ENCODE measurements at regions not wholly inside any gene's neighbourhood (a gene's known extent, or its start where the extent isn't known, plus 50 kb on each side); places are given as distances from the start of the nearest gene placed in this dataset.

- Histone ChIP-seq H3K4me3 (ENCODE audit: insufficient read depth in 1 of 2, low read depth in 1 of 2, low read length in 2 of 2) (no peak overlapping the region), H3K9ac (ENCODE audit: low read length) (no peak overlapping the region), H3K18ac (ENCODE audit: low read depth in 1 of 2, low read length in 2 of 2) (no peak overlapping the region), H3K4me2 (ENCODE audit: low read length, poor library complexity, severe bottlenecking) (no peak overlapping the region), H2AFZ (ENCODE audit: low read depth, low read length) (no peak overlapping the region), H3K14ac (ENCODE audit: low read length in 2 of 2) (no peak overlapping the region), H2AK5ac (ENCODE audit: low read length, severe bottlenecking) (no peak overlapping the region), H4K8ac (ENCODE audit: low read length) (no peak overlapping the region), H3K9me3 (ENCODE audit: control insufficient read depth, low read length) (no peaks in the 10 kb centered on the region), H3K4me1 (ENCODE audit: control insufficient read depth, insufficient read depth, low read depth, low read length) (no peaks in the 10 kb centered on the region), H2BK5ac (ENCODE audit: low read depth, low read length, poor library complexity, severe bottlenecking) (no peak overlapping the region), H3K79me1 (replicated peaks; ENCODE audit: low read length, poor library complexity, severe bottlenecking) (no peaks in the 10 kb centered on the region), H3K23ac (ENCODE audit: low read length in 2 of 2) (no peak overlapping the region), H2BK15ac (ENCODE audit: low read depth, poor library complexity, severe bottlenecking) (no peak overlapping the region), H3K27me3 (ENCODE audit: control insufficient read depth in 1 of 2, insufficient read depth in 1 of 2, low read length in 2 of 2) (no peaks in the 10 kb centered on the region), H4K91ac (ENCODE audit: low read length) (no peak overlapping the region), H3K4ac (ENCODE audit: low read depth in 1 of 2, low read length in 2 of 2) (no peak overlapping the region), H3K36me3 (ENCODE audit: control insufficient read depth in 1 of 2, insufficient read depth in 2 of 2, low read depth in 1 of 2, low read length in 2 of 2) (no peaks in the 10 kb centered on the region), H2BK12ac (ENCODE audit: low read length in 2 of 2) (no peak overlapping the region), H2BK120ac (ENCODE audit: low read depth, low read length) (no peak overlapping the region), H3K27ac (ENCODE audit: low read length, poor library complexity, severe bottlenecking) (no peak overlapping the region)
- peak; percentile 37 for DNase-seq
- 52% methylated on average over 3 of the region's 3 CpGs for WGBS
Observed at GRCh38 chr3:174342941-174343501, 516.1 kb upstream of the NAALADL2 start.

DNA sequence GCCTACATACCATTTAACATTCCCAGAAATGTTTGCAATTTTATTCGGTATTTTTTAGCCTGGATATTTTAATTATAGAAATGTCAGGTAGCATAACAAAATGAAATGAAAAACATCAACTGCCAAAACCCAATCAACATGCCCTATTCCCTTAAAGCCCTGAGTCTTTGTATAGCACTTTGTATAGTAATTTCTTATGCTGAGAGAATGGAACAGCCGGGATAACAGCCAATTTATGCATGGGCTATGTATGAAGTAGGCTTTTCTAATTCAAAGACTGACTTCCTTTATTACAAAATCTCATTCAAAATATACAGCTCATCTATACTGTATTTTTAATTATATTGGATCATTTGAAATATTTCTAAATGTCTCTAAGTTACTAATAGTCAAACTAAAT is 513.0 kb upstream of the NAALADL2 start:
- no peak overlapping the region for H3K4me2 ChIP-seq (ENCODE audit: low read length, poor library complexity, severe bottlenecking)

GRCh38 chr3:174346571-174346970 is 512.6 kb upstream of the NAALADL2 start:
- no peak overlapping the region for H2AFZ ChIP-seq (ENCODE audit: low read depth, low read length)
- H3K79me1 ChIP-seq (replicated peaks; ENCODE audit: low read length, poor library complexity, severe bottlenecking): no peaks in the 10 kb centered on the region
- H3K14ac ChIP-seq (ENCODE audit: low read length in 2 of 2): no peak overlapping the region
- no peak overlapping the region for H3K9ac ChIP-seq (ENCODE audit: low read length)
- no peak overlapping the region for H2AK5ac ChIP-seq (ENCODE audit: low read length, severe bottlenecking)
- no peak overlapping the region for H4K8ac ChIP-seq (ENCODE audit: low read length)
- no peak overlapping the region for H3K4ac ChIP-seq (ENCODE audit: low read depth in 1 of 2, low read length in 2 of 2)
- no peaks in the 10 kb centered on the region for H3K9me3 ChIP-seq (ENCODE audit: control insufficient read depth, low read length)
- no peak overlapping the region for H3K4me3 ChIP-seq (ENCODE audit: insufficient read depth in 1 of 2, low read depth in 1 of 2, low read length in 2 of 2)
- H2BK12ac ChIP-seq (ENCODE audit: low read length in 2 of 2): no peak overlapping the region
- no peak overlapping the region for H3K4me2 ChIP-seq (ENCODE audit: low read length, poor library complexity, severe bottlenecking)
- H3K23ac ChIP-seq (ENCODE audit: low read length in 2 of 2): no peak overlapping the region
- no peak overlapping the region for H2BK5ac ChIP-seq (ENCODE audit: low read depth, low read length, poor library complexity, severe bottlenecking)
- no peak overlapping the region for H2BK120ac ChIP-seq (ENCODE audit: low read depth, low read length)
- H3K18ac ChIP-seq (ENCODE audit: low read depth in 1 of 2, low read length in 2 of 2): no peak overlapping the region
- H3K36me3 ChIP-seq (ENCODE audit: control insufficient read depth in 1 of 2, insufficient read depth in 2 of 2, low read depth in 1 of 2, low read length in 2 of 2): no peaks in the 10 kb centered on the region
- no peak overlapping the region for H4K91ac ChIP-seq (ENCODE audit: low read length)
- H2BK15ac ChIP-seq (ENCODE audit: low read depth, poor library complexity, severe bottlenecking): no peak overlapping the region
- H3K27me3 ChIP-seq (ENCODE audit: control insufficient read depth in 1 of 2, insufficient read depth in 1 of 2, low read length in 2 of 2): no peaks in the 10 kb centered on the region
- H3K27ac ChIP-seq (ENCODE audit: low read length, poor library complexity, severe bottlenecking): no peak overlapping the region
- DNase-seq: no peak
- no CpG with 5 or more reads among the region's 1 CpG for WGBS
- H3K4me1 ChIP-seq (ENCODE audit: control insufficient read depth, insufficient read depth, low read depth, low read length): no peaks in the 10 kb centered on the region

More for the DNA sequence above, 513.0 kb upstream of the NAALADL2 start:
- no peaks in the 10 kb centered on the region for H3K79me1 ChIP-seq (replicated peaks; ENCODE audit: low read length, poor library complexity, severe bottlenecking)
- H3K27me3 ChIP-seq (ENCODE audit: control insufficient read depth in 1 of 2, insufficient read depth in 1 of 2, low read length in 2 of 2): no peaks in the 10 kb centered on the region
- H3K9ac ChIP-seq (ENCODE audit: low read length): no peak overlapping the region
- H3K27ac ChIP-seq (ENCODE audit: low read length, poor library complexity, severe bottlenecking): no peak overlapping the region
- H2BK12ac ChIP-seq (ENCODE audit: low read length in 2 of 2): no peak overlapping the region
- no peak overlapping the region for H3K4me3 ChIP-seq (ENCODE audit: insufficient read depth in 1 of 2, low read depth in 1 of 2, low read length in 2 of 2)
- no peak overlapping the region for H4K8ac ChIP-seq (ENCODE audit: low read length)
- H3K23ac ChIP-seq (ENCODE audit: low read length in 2 of 2): no peak overlapping the region
- H4K91ac ChIP-seq (ENCODE audit: low read length): no peak overlapping the region
- no peaks in the 10 kb centered on the region for H3K36me3 ChIP-seq (ENCODE audit: control insufficient read depth in 1 of 2, insufficient read depth in 2 of 2, low read depth in 1 of 2, low read length in 2 of 2)
- WGBS: no CpG with 5 or more reads among the region's 2 CpGs
- no peak overlapping the region for H3K18ac ChIP-seq (ENCODE audit: low read depth in 1 of 2, low read length in 2 of 2)
- H2AK5ac ChIP-seq (ENCODE audit: low read length, severe bottlenecking): no peak overlapping the region
- H2BK15ac ChIP-seq (ENCODE audit: low read depth, poor library complexity, severe bottlenecking): no peak overlapping the region
- H3K14ac ChIP-seq (ENCODE audit: low read length in 2 of 2): no peak overlapping the region
- no peaks in the 10 kb centered on the region for H3K9me3 ChIP-seq (ENCODE audit: control insufficient read depth, low read length)
- H2BK120ac ChIP-seq (ENCODE audit: low read depth, low read length): no peak overlapping the region
- H3K4ac ChIP-seq (ENCODE audit: low read depth in 1 of 2, low read length in 2 of 2): no peak overlapping the region
- H2BK5ac ChIP-seq (ENCODE audit: low read depth, low read length, poor library complexity, severe bottlenecking): no peak overlapping the region
- H3K4me1 ChIP-seq (ENCODE audit: control insufficient read depth, insufficient read depth, low read depth, low read length): no peaks in the 10 kb centered on the region
- no peak overlapping the region for H2AFZ ChIP-seq (ENCODE audit: low read depth, low read length)
- DNase-seq: no peak

DNA sequence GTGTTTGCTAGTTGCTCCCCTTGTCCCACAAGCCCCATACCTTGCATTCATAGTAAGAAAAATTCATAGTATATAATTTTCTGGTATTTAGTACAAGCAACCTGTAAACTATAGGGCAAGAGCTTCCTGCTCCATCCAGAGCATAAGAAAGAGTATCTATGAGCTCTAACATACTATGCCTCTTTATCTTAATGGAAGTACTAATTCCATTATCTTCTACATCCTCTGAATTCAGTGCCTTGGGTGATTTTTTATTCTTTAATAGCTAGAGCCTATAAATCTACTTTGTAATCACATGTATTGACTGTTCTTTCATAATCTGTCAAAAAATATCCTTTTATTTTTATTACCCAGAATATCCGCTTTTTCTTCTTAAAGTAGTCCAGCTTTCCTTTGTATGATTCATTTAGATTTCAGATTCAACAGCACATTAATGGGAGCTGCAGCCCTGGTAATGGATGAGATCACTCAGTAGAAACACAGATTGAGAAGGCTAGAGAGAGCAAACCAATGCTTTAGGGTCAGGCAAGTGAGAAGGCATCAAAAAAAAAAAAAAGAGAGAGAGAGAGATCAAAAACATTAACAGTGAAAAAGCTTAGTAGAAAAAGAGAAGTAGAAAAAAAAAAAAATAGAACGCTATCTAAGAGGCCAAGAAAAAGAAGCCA is 511.5 kb upstream of the NAALADL2 start:
- no peak overlapping the region for H2BK12ac ChIP-seq (ENCODE audit: low read length in 2 of 2)
- DNase-seq: no peak
- H3K27ac ChIP-seq (ENCODE audit: low read length, poor library complexity, severe bottlenecking): no peak overlapping the region
- no peak overlapping the region for H2AK5ac ChIP-seq (ENCODE audit: low read length, severe bottlenecking)
- no peaks in the 10 kb centered on the region for H3K36me3 ChIP-seq (ENCODE audit: control insufficient read depth in 1 of 2, insufficient read depth in 2 of 2, low read depth in 1 of 2, low read length in 2 of 2)
- H3K4me1 ChIP-seq (ENCODE audit: control insufficient read depth, insufficient read depth, low read depth, low read length): no peaks in the 10 kb centered on the region
- no peak overlapping the region for H2BK15ac ChIP-seq (ENCODE audit: low read depth, poor library complexity, severe bottlenecking)
- no peak overlapping the region for H3K14ac ChIP-seq (ENCODE audit: low read length in 2 of 2)
- no peaks in the 10 kb centered on the region for H3K9me3 ChIP-seq (ENCODE audit: control insufficient read depth, low read length)
- 99% methylated on average over 1 of the region's 2 CpGs for WGBS
- H2BK5ac ChIP-seq (ENCODE audit: low read depth, low read length, poor library complexity, severe bottlenecking): no peak overlapping the region
- no peak overlapping the region for H3K23ac ChIP-seq (ENCODE audit: low read length in 2 of 2)
- no peak overlapping the region for H3K4me3 ChIP-seq (ENCODE audit: insufficient read depth in 1 of 2, low read depth in 1 of 2, low read length in 2 of 2)
- no peak overlapping the region for H3K9ac ChIP-seq (ENCODE audit: low read length)
- H3K79me1 ChIP-seq (replicated peaks; ENCODE audit: low read length, poor library complexity, severe bottlenecking): no peaks in the 10 kb centered on the region
- H4K91ac ChIP-seq (ENCODE audit: low read length): no peak overlapping the region
- H2BK120ac ChIP-seq (ENCODE audit: low read depth, low read length): no peak overlapping the region
- H3K4ac ChIP-seq (ENCODE audit: low read depth in 1 of 2, low read length in 2 of 2): no peak overlapping the region
- no peaks in the 10 kb centered on the region for H3K27me3 ChIP-seq (ENCODE audit: control insufficient read depth in 1 of 2, insufficient read depth in 1 of 2, low read length in 2 of 2)
- no peak overlapping the region for H4K8ac ChIP-seq (ENCODE audit: low read length)
- H3K4me2 ChIP-seq (ENCODE audit: low read length, poor library complexity, severe bottlenecking): no peak overlapping the region
- H2AFZ ChIP-seq (ENCODE audit: low read depth, low read length): no peak overlapping the region
- H3K18ac ChIP-seq (ENCODE audit: low read depth in 1 of 2, low read length in 2 of 2): no peak overlapping the region

All from mesenchymal stem cell (in vitro differentiated cells and primary cell).